ENCODE measurements at regions not wholly inside any gene's neighbourhood (a gene's known extent, or its start where the extent isn't known, plus 50 kb on each side); places are given as distances from the start of the nearest gene placed in this dataset.

- no peaks in the 10 kb centered on the region for H3K36me3 Mint-ChIP-seq (ENCODE audit: low read depth)
- no peak overlapping the region for H3K27ac ChIP-seq (ENCODE audit: low read depth)
- no peaks in the 10 kb centered on the region for H3F3A ChIP-seq (replicated peaks; ENCODE audit: low read depth)
- no peaks in the 10 kb centered on the region for H3K9me3 Mint-ChIP-seq
- H3K4me1 Mint-ChIP-seq, result no peaks in the 10 kb centered on the region
- DNase-seq (ENCODE audit: low spot score) (no peak), ATAC-seq (no peak)
- no peaks in the 10 kb centered on the region for H3K27me3 ChIP-seq (ENCODE audit: insufficient read depth)
- H3K36me3 ChIP-seq (ENCODE audit: insufficient read depth), result no peaks in the 10 kb centered on the region
- H3K4me3 Mint-ChIP-seq, result no peak overlapping the region
- 0 out of 2 replicates have a peak, but pooled peaks cover 4% of the 10 kb centered on the region for H3K9me2 ChIP-seq (ENCODE audit: insufficient read depth)
- no peak overlapping the region for H3K27ac Mint-ChIP-seq
- no peak overlapping the region for H3K4me2 ChIP-seq
- no peaks in the 10 kb centered on the region for H4K20me1 ChIP-seq (replicated peaks; ENCODE audit: insufficient read depth)
- H3K4me3 ChIP-seq, result no peak overlapping the region
- no peak overlapping the region for H2AFZ ChIP-seq
- TF ChIP-seq ZNF331 (CRISPR knock-in tag; IDR thresholded peaks at IDR 0.05; ENCODE audit: low read depth), result no peak
- TF ChIP-seq NANOG (IDR thresholded peaks at IDR 0.05; ENCODE audit: borderline replicate concordance), result no peak
- no peak for TF ChIP-seq EZH2 (IDR thresholded peaks at IDR 0.05; ENCODE audit: low read depth, unreplicated experiment)
- TF ChIP-seq STAT1 (IDR thresholded peaks at IDR 0.05; ENCODE audit: unreplicated experiment), result no peak
- TF ChIP-seq ZNF462 (CRISPR knock-in tag; IDR thresholded peaks at IDR 0.05), result no peak
- no peak for TF ChIP-seq JUNB (IDR thresholded peaks at IDR 0.05; ENCODE audit: unreplicated experiment)
- no peak for TF ChIP-seq ETS1 (IDR thresholded peaks at IDR 0.05)
- no peak for TF ChIP-seq POLR2AphosphoS5 (IDR thresholded peaks at IDR 0.05; ENCODE audit: low read depth)
- no peak for TF ChIP-seq ZNF114 (CRISPR knock-in tag; IDR thresholded peaks at IDR 0.05)
- no peak for TF ChIP-seq CREB1 (CRISPR knock-in tag; IDR thresholded peaks at IDR 0.05; ENCODE audit: low read depth)
- TF ChIP-seq REST (IDR thresholded peaks at IDR 0.05; ENCODE audit: unreplicated experiment), result no peak
- TF ChIP-seq EZH2phosphoT487 (IDR thresholded peaks at IDR 0.05; ENCODE audit: unreplicated experiment), result no peak
- no peak for TF ChIP-seq CTCF (conservative IDR thresholded peaks at IDR 0.05; ENCODE audit: low read depth in 2 of 2)
- no peaks in the 10 kb centered on the region for H3K4me1 ChIP-seq (ENCODE audit: insufficient read depth)
- H3K79me2 ChIP-seq (replicated peaks; ENCODE audit: insufficient read depth), result no peaks in the 10 kb centered on the region
- peaks cover 2% of the 10 kb centered on the region for H3K27me3 Mint-ChIP-seq (ENCODE audit: insufficient read depth, low read depth, poor library complexity)
These were observed 333.9 kb downstream of the DIRAS2 start for GRCh38 chr9:90308691-90309090.

Measured in GM23338 (cell line).